ENCODE measurements at regions not wholly inside any gene's neighbourhood (a gene's known extent, or its start where the extent isn't known, plus 50 kb on each side); places are given as distances from the start of the nearest gene placed in this dataset.

GRCh38 chrX:23269923-23270322 lies 64.7 kb upstream of the PTCHD1 start:
- no peaks in the 10 kb centered on the region for H3K36me3 ChIP-seq (ENCODE audit: low read depth, missing control alignments)
- no peak overlapping the region for H3K27ac ChIP-seq
- WGBS, 2 donors, result 89 to 93% methylated on average over 2 to 3 of the region's 3 CpGs
- intact Hi-C loops (cut with DNase I; ENCODE audit: low total_unique reads), result no loop called here
- H3K27me3 ChIP-seq, result no peaks in the 10 kb centered on the region
- no peaks in the 10 kb centered on the region for H3K9me3 ChIP-seq
- H3K4me1 ChIP-seq, result no peaks in the 10 kb centered on the region
- H3K4me3 ChIP-seq, result no peak overlapping the region
- DNase-seq, result no peak
- no peak for TF ChIP-seq CTCF (IDR thresholded peaks at IDR 0.05)
- no peak for TF ChIP-seq POLR2A (IDR thresholded peaks at IDR 0.05)

GRCh38 chrX:23271026-23271425 lies 63.6 kb upstream of the PTCHD1 start:
- no peak for DNase-seq
- H3K4me1 ChIP-seq, result no peaks in the 10 kb centered on the region
- H3K27me3 ChIP-seq, result no peaks in the 10 kb centered on the region
- 82 to 96% methylated on average over 3 to 4 of the region's 4 CpGs for WGBS, 2 donors
- H3K36me3 ChIP-seq (ENCODE audit: low read depth, missing control alignments), result no peaks in the 10 kb centered on the region
- H3K27ac ChIP-seq, result no peak overlapping the region
- no peak for TF ChIP-seq POLR2A (IDR thresholded peaks at IDR 0.05)
- TF ChIP-seq CTCF (IDR thresholded peaks at IDR 0.05), result no peak
- intact Hi-C loops (cut with DNase I; ENCODE audit: low total_unique reads), result no loop called here
- no peaks in the 10 kb centered on the region for H3K9me3 ChIP-seq
- no peak overlapping the region for H3K4me3 ChIP-seq

GRCh38 chrX:23276475-23276874 lies 58.2 kb upstream of the PTCHD1 start:
- TF ChIP-seq CTCF (IDR thresholded peaks at IDR 0.05), result no peak
- TF ChIP-seq POLR2A (IDR thresholded peaks at IDR 0.05), result no peak
- Histone ChIP-seq H3K27me3 (no peaks in the 10 kb centered on the region), H3K4me3 (no peak overlapping the region), H3K4me1 (no peaks in the 10 kb centered on the region), H3K36me3 (ENCODE audit: low read depth, missing control alignments) (no peaks in the 10 kb centered on the region), H3K27ac (no peak overlapping the region), H3K9me3 (no peaks in the 10 kb centered on the region)
- no peak for DNase-seq
- 90 to 92% methylated on average over 5 to 10 of the region's 10 CpGs for WGBS, 2 donors
- intact Hi-C loops (cut with DNase I; ENCODE audit: low total_unique reads), result no loop called here
